ENCODE measurements at regions not wholly inside any gene's neighbourhood (a gene's known extent, or its start where the extent isn't known, plus 50 kb on each side); places are given as distances from the start of the nearest gene placed in this dataset.

DNA sequence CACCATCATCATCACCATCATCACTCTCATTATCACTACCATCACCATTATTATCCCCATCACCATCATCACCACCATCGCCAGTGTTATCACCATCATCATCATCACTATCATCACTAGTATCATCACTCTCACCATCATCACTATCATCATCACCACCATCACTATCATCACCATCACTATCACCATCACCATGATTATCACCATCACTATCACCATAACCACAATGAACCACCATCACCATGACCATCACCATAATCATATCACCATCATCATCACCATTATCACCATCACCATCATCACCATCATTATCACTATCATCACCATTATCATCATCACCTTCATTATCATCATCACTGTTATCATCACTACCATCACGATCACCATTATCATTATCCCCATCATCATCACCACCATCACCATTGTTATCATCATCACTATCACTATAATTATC, 326.7 kb downstream of the BRD1 start:
- DNase-seq (no peak), ATAC-seq (replicated peaks) (no peak)
- peaks cover 0 to 6% of the 10 kb centered on the region in 2 donors for H3K4me1 Mint-ChIP-seq
- H3K36me3 Mint-ChIP-seq: peaks cover 0 to 8% of the 10 kb centered on the region in 2 donors
- no peak overlapping the region for H3K4me3 Mint-ChIP-seq
- H3K27ac Mint-ChIP-seq: no peak overlapping the region
- peaks cover 0 to 1% of the 10 kb centered on the region in 2 donors for H3K9me3 Mint-ChIP-seq
- no peaks in the 10 kb centered on the region for H3K27me3 Mint-ChIP-seq

GRCh38 chr22:49500076-49500460, 327.6 kb downstream of the BRD1 start:
- no peaks in the 10 kb centered on the region for H3K27me3 Mint-ChIP-seq
- peaks cover 0 to 1% of the 10 kb centered on the region in 2 donors for H3K9me3 Mint-ChIP-seq
- peaks cover 3 to 8% of the 10 kb centered on the region in 2 donors for H3K36me3 Mint-ChIP-seq
- H3K27ac Mint-ChIP-seq: no peak overlapping the region
- no peak for DNase-seq
- ATAC-seq (replicated peaks): no peak
- H3K4me3 Mint-ChIP-seq: no peak overlapping the region
- H3K4me1 Mint-ChIP-seq: peaks cover 0 to 6% of the 10 kb centered on the region in 2 donors

DNA sequence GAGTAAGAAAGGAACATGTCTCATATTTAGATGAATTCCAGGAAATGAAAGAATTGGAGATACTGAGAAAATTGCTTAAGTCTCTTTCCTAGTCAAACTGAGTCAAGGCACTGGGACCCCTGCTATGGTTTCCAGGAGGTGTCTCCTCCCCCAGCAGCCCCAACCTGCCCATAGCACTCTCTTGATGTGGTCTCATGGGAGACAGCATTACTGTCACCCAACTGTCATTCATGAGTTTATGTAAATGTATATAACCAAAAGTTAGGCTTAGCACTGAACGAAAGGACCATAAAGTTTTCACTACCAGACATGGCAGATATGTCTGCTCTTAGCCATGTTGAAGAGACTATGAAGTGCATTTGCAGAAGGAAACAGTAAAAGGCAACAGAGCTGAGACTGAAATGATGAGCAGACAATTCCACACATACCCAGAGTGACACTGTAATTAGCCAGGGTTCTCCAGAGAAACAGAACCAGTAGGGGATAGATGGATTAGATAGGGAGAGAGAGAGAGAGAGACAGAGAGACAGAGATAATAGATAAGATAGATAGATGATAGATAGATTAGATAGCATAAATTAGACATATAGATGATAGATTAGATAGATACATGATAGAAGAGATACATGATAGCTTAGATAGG, 328.1 kb downstream of the BRD1 start:
- no peak overlapping the region for H3K4me3 Mint-ChIP-seq
- peaks cover 5 to 8% of the 10 kb centered on the region in 2 donors for H3K36me3 Mint-ChIP-seq
- DNase-seq (no peak), ATAC-seq (replicated peaks) (no peak)
- H3K27me3 Mint-ChIP-seq: no peaks in the 10 kb centered on the region
- peaks cover 0 to 6% of the 10 kb centered on the region in 2 donors for H3K4me1 Mint-ChIP-seq
- no peak overlapping the region for H3K27ac Mint-ChIP-seq
- H3K9me3 Mint-ChIP-seq: peaks cover 0 to 1% of the 10 kb centered on the region in 2 donors

- Mint-ChIP-seq H3K27me3 (no peaks in the 10 kb centered on the region), H3K27ac (no peak overlapping the region), H3K9me3 (peaks cover 0 to 1% of the 10 kb centered on the region in 2 donors), H3K4me3 (no peak overlapping the region), H3K36me3 (peaks cover 5 to 8% of the 10 kb centered on the region in 2 donors), H3K4me1 (peaks cover 0 to 5% of the 10 kb centered on the region in 2 donors)
- ATAC-seq (replicated peaks) (no peak), DNase-seq (no peak)
Observed at GRCh38 chr22:49497266-49497665, 330.4 kb downstream of the BRD1 start.

DNA sequence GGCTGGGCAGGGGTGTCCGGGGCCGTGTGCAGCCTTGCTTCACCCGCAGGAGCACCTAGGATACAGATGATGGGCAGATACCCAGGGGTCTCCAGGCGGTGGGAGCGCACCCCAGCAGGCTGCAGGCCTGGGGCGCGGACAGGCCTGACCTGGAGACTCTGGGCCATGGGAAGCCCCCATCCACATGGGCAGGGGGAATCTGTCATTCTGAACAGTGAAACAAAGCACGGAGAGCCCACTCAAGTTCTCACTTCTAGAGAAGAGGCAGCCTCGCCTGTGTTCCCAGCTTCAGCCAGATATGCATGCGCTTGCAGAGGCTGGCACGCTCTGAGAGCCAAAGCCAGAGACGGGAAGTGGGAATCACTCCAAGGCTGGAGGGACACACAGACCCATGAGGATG, 333.1 kb downstream of the BRD1 start:
- Mint-ChIP-seq H3K27ac (no peak overlapping the region), H3K27me3 (no peaks in the 10 kb centered on the region), H3K36me3 (peaks cover 5 to 12% of the 10 kb centered on the region in 2 donors), H3K4me3 (no peak overlapping the region), H3K4me1 (peaks cover 0 to 5% of the 10 kb centered on the region in 2 donors), H3K9me3 (peaks cover 0 to 1% of the 10 kb centered on the region in 2 donors)
- no peak for ATAC-seq (replicated peaks)
- DNase-seq: no peak

- Mint-ChIP-seq H3K4me1 (peaks cover 0 to 5% of the 10 kb centered on the region in 2 donors), H3K36me3 (peaks cover 5 to 9% of the 10 kb centered on the region in 2 donors), H3K9me3 (peaks cover 0 to 1% of the 10 kb centered on the region in 2 donors), H3K27me3 (no peaks in the 10 kb centered on the region), H3K4me3 (no peak overlapping the region), H3K27ac (no peak overlapping the region)
- no peak for DNase-seq
- no peak for ATAC-seq (replicated peaks)
Observed at GRCh38 chr22:49492741-49493251, 334.9 kb downstream of the BRD1 start.

DNA sequence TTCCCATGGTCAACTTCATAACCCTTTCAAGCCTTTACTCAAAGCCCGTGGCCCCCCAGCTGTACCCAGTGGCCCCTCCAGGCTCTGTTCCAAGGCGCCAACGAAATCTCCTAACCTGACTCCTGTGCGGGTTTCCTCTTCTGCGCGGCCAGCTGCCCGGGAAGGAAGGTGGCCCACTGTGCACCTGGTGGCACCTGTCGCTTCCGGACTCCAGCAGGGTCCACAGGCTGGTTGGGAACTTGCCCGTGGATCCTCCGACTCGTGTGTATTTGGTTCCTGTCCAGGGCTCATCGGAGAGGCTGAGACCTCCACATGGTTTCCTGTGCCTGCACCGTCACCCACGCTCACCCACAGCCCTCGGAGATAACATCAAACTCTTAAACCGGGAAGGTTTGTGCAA, 335.4 kb downstream of the BRD1 start:
- DNase-seq: no peak
- Mint-ChIP-seq H3K27me3 (no peaks in the 10 kb centered on the region), H3K4me3 (no peak overlapping the region), H3K9me3 (peaks cover 0 to 1% of the 10 kb centered on the region in 2 donors), H3K27ac (no peak overlapping the region), H3K4me1 (peaks cover 0 to 5% of the 10 kb centered on the region in 2 donors), H3K36me3 (peaks cover 5 to 9% of the 10 kb centered on the region in 2 donors)
- ATAC-seq (replicated peaks): no peak

- ATAC-seq (replicated peaks): no peak
- Mint-ChIP-seq H3K4me3 (no peak overlapping the region), H3K27me3 (no peaks in the 10 kb centered on the region), H3K36me3 (peaks cover 5 to 7% of the 10 kb centered on the region in 2 donors), H3K27ac (no peak overlapping the region), H3K4me1 (peaks cover 0 to 5% of the 10 kb centered on the region in 2 donors), H3K9me3 (peaks cover 0 to 1% of the 10 kb centered on the region in 2 donors)
- DNase-seq: no peak
Observed at GRCh38 chr22:49491726-49492125, 335.9 kb downstream of the BRD1 start.

GRCh38 chr22:49491221-49491635, 336.4 kb downstream of the BRD1 start:
- DNase-seq (no peak), ATAC-seq (replicated peaks) (no peak)
- Mint-ChIP-seq H3K36me3 (peaks cover 5% of the 10 kb centered on the region in 2 donors), H3K4me1 (peaks cover 0 to 5% of the 10 kb centered on the region in 2 donors), H3K9me3 (no peaks in the 10 kb centered on the region), H3K27me3 (no peaks in the 10 kb centered on the region), H3K27ac (no peak overlapping the region), H3K4me3 (no peak overlapping the region)

DNA sequence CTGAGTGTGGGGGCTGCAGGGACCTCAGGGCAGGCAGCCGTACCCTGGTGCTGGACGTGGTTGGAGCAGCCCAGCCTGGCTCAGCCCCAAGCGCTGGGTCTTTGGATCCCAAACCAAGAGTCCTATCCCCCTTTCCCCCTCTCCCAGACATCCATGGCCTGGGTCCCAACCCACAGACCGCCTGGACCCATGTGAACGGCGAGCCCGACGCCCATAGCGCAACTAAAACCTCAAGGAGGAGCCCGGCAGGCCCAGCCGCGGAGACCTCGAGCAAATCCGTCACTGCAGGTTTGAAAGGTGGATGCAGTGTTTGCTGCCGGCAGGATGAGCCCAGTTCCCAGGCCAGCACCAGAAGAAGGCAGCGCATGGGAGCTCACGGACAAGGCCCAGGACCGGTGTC, 337.0 kb downstream of the BRD1 start:
- H3K27me3 Mint-ChIP-seq: no peaks in the 10 kb centered on the region
- DNase-seq: no peak
- ATAC-seq (replicated peaks): no peak

DNA sequence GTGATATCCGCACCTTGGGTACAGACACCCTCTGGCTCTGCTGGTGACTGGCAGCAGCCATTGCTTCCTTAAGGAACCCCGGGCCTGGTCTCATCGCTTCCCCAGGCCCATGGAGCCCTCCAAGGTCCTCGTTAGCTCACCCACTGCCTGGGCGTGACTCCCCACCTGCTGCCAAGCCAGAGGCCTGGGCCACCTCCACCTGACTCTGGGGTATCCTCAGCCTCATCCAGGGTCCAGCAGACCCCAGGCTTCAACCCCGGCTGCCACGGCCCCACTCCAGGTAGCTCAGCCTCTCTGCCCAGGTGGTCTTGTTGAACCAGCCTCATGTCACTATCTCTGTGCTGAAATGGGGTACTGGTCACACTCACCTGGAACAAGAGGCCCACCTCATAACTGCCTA, 337.9 kb downstream of the BRD1 start:
- DNase-seq (no peak), ATAC-seq (replicated peaks) (no peak)
- Mint-ChIP-seq H3K36me3 (peaks cover 0 to 4% of the 10 kb centered on the region in 2 donors), H3K9me3 (no peaks in the 10 kb centered on the region), H3K27ac (no peak overlapping the region), H3K4me1 (peaks cover 0 to 5% of the 10 kb centered on the region in 2 donors), H3K27me3 (no peaks in the 10 kb centered on the region), H3K4me3 (no peak overlapping the region)

More for the DNA sequence above, 337.0 kb downstream of the BRD1 start:
- Mint-ChIP-seq H3K9me3 (no peaks in the 10 kb centered on the region), H3K4me1 (peaks cover 0 to 5% of the 10 kb centered on the region in 2 donors), H3K36me3 (peaks cover 4 to 5% of the 10 kb centered on the region in 2 donors), H3K27ac (no peak overlapping the region), H3K4me3 (no peak overlapping the region)

GRCh38 chr22:49488943-49489342, 338.7 kb downstream of the BRD1 start:
- Mint-ChIP-seq H3K4me1 (peaks cover 0 to 4% of the 10 kb centered on the region in 2 donors), H3K36me3 (peaks cover 0 to 4% of the 10 kb centered on the region in 2 donors), H3K27me3 (peaks cover 0 to 5% of the 10 kb centered on the region in 2 donors), H3K4me3 (no peak overlapping the region), H3K27ac (no peak overlapping the region), H3K9me3 (no peaks in the 10 kb centered on the region)
- DNase-seq: no peak
- ATAC-seq (replicated peaks): no peak

GRCh38 chr22:49487950-49488349, 339.7 kb downstream of the BRD1 start:
- no peak for DNase-seq
- no peaks in the 10 kb centered on the region for H3K9me3 Mint-ChIP-seq
- no peaks in the 10 kb centered on the region for H3K4me1 Mint-ChIP-seq
- H3K4me3 Mint-ChIP-seq: no peak overlapping the region
- H3K27me3 Mint-ChIP-seq: peaks cover 0 to 11% of the 10 kb centered on the region in 2 donors
- no peak overlapping the region for H3K27ac Mint-ChIP-seq
- no peak for ATAC-seq (replicated peaks)
- peaks cover 0 to 4% of the 10 kb centered on the region in 2 donors for H3K36me3 Mint-ChIP-seq

DNA sequence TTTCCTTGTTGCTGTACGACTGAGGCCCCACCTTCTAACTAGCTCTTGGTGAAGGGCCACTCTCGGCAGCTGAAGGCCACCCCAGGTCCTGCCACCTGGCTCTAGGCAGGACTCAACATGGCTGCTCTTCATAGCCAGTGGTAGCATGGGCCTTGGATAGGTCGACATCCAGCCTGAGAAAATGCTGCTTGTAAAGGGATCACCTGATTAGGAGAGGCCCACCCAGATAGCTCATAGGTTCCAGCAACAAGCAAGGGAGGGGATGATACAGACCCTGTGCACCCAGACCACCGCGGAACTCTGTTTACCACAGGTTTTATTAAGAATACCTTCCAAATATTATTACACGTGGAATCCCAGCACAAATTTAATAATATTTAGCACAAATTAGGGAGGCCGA, 341.4 kb downstream of the BRD1 start:
- H3K27ac Mint-ChIP-seq: no peak overlapping the region

DNA sequence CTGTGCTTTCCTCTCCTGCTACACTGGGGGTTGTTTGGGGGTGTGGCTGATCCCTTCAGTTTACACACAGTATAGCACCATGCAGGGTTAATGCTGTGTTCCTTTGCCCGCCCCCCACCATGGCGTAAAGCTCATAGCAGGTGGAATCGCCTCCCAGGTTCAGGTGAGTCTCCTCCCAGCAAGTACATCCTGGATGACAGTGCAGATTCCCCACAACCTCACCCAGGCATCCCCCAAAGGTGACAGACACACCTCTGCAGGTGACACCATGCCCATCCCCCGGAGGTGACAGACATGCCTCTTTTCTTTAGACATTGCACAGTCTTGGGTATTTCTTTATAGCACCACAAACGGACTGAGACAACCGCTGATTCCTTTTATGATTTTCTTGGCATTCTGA, 343.7 kb downstream of the BRD1 start:
- DNase-seq (no peak), ATAC-seq (replicated peaks) (no peak)
- Mint-ChIP-seq H3K27ac (no peak overlapping the region), H3K4me3 (no peak overlapping the region), H3K36me3 (peaks cover 0 to 6% of the 10 kb centered on the region in 2 donors), H3K27me3 (peaks cover 0 to 24% of the 10 kb centered on the region in 2 donors), H3K4me1 (peaks cover 0 to 2% of the 10 kb centered on the region in 2 donors), H3K9me3 (no peaks in the 10 kb centered on the region)

More for the DNA sequence above, 341.4 kb downstream of the BRD1 start:
- Mint-ChIP-seq H3K9me3 (no peaks in the 10 kb centered on the region), H3K27me3 (peaks cover 0 to 21% of the 10 kb centered on the region in 2 donors), H3K4me3 (no peak overlapping the region), H3K36me3 (peaks cover 0 to 6% of the 10 kb centered on the region in 2 donors), H3K4me1 (peaks cover 0 to 2% of the 10 kb centered on the region in 2 donors)
- ATAC-seq (replicated peaks) (no peak), DNase-seq (no peak)
